Fibroblast of the conjunctiva (primary cell): ENCODE measurements at regions not wholly inside any gene's neighbourhood (a gene's known extent, or its start where the extent isn't known, plus 50 kb on each side); places are given as distances from the start of the nearest gene placed in this dataset.

Experiments
- DNase-seq: peaks from one replicate; pipeline ENCODE4 v3.0.0-alpha.2; 2010; ENCODE audit warnings: low read depth

GRCh38 chr10:78248651-78249464 is 215.2 kb downstream of the RPS24 start:
- peak; percentile 60 for DNase-seq

- no peak for DNase-seq
Measured at GRCh38 chr10:78249690-78250089, 216.0 kb downstream of the RPS24 start.

- no peak for DNase-seq
Measured at GRCh38 chr10:78250313-78251015, 216.8 kb downstream of the RPS24 start.

GRCh38 chr10:78251016-78251385 is 217.3 kb downstream of the RPS24 start:
- DNase-seq: no peak

DNA sequence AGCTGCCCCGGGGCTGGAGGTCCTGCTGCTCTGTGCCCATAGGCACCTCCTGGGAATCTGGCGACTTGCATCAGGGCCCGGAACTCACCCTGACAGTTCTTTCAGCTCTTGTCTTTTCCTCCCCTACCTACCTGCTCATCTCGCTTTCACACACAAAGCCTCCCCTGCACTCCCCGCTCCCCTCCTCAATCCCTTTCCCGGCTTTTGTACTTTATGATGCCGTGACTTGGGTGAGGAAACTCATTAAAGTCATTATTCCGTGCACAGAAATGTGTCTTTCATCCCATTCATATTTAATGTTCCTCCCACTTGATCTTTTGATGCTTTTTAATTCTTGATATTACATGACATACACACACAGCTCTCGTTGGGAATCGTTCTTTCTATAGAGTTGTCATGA is 218.6 kb downstream of the RPS24 start:
- no peak for DNase-seq

DNA sequence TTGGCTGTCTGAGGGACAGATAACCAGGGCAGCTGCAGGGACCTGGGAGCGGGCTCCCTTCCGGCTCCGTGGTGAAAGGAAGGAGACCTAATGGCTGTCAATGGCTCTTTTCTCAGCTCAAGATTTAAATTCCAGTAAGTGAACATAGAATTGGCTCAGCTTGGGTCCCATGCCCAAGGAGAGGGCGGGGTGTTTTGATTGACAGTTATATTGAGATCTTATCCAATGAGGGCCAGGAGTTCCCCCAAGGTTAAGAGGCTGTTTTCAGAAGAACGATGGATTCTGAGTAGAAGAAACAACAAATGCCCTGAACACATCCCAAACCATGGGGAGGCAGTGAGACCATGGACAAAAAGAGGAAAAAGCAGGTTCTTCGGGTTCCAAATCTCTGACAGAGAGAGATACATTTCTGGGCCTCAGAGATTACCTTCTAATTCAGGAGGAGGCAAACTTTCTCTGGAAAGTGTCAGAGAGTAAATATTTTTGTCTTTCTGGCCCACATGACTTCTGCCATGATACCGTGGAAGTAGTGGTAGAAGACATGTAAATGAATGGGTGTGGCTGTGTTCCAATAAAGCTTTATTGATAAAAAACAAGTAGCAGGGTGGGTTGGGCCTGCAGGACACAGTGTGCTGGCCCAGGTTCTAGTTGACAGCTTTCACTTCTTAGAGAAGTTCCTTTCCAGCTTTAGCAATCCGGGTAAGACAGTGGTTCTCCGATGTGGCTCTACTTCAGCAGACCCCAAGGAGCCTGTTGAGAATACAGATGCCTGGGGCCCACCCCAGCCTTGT is 219.6 kb downstream of the RPS24 start:
- no peak for DNase-seq

GRCh38 chr10:78254013-78254412 is 220.3 kb downstream of the RPS24 start:
- DNase-seq: no peak

DNA sequence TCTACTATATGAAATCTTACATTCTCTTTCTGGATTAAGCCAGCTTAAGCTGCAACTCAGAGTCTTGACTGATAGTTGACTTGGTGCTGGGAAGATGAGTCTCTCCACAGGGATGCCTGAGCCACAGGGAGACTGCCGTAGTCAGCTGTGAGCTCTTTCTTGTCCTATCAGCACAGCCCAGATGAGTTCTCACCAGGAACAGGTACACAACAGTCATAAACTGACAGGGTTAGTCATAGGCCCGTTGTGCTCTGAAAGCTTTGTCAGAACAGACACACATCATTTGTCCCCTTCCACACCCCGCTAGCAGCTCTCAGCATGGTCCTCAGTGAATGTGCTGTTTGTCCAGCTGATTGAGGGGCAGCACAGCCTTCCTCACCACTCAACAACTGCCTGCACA is 221.6 kb downstream of the RPS24 start:
- no peak for DNase-seq

DNA sequence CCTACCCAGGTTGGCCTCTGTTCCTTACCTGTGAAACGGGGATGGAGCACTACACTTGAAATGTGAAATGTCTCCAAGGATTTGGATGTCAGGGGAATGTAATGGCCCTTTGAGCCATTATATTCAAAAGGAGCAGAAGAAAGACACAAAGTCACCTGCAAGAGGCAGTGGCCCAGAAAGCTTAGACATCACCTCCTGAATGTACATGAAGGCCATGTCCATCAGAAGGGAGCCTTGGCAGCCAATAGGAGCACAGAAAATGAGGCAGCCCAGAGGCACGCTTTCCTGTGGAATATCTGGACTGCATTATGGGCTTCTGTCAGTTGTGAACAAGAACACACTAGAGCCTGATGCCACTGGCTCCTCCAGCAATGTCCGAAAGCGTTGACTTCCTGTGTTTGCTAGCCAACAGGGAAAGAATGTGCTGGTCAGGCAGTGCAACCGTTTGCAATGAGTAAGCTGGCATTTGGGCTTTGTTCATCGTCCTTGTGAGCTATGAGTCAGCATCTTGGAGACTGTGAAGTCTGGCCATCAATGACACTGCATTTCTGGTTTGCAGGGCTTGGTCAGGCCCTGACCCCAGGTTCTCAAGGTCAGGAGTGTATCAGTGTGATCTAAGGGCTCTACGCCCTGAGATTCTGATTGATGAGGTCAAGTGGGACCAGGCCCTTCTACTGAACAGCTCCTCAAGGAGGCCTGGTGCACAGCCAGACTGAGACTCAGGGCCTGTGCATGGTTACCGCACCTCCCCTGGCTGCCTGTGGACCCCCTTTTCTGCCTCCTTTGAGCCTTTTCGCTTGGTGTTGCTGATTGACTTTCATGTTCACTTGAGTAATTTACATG is 222.4 kb downstream of the RPS24 start:
- peak; percentile 97 for DNase-seq

DNA sequence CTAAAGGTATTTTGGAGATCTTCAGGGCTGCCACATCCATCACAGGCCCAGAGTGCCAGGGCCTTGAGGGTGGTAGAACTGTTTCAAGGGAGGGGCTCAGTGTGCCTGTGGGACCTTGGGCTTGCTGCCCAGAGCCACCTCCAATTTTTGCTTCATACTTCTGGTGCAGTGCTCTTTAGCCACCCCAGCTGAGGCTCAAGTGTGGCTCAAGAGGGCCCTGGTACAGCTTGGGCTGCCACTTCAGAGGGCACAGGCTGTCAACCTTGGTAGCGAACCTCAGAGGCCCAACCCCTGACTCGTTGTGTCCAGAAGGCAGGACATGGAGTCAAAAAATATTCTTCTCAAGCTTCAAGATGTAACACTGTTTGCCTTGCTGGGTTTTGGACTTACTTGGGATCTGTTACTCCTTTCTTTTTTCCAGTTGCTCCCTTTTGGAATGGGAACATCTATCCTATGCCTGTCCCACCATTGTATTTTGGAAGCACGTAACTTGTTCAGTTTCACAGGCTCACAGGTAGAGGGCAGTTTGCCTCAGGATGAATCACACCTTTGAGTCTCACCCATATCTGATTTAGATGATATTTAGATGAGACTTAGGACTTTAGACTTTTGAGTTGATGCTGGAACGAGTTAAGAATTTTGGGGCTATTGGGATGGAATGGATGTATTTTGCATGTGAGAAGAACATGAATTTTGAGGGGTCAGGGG is 224.8 kb downstream of the RPS24 start:
- DNase-seq: no peak

DNA sequence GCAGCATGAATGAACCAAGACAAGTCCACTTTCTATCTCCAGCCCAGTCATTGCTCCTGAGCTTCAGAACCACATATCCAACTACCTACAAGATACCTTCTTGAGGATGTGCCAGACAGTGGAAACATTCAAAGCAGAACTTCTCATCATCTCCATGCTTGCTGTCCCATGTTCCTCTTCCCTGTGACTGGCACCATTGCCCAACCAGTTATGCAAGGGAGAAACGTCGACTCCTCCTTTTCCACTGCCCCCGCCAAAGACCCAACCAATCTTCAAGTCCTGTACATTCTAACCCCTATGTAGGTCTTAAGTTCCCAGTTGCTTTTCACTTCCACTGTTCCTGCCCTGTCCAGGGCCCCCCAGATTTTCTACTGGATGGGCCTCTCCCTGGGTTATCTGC is 225.7 kb downstream of the RPS24 start:
- DNase-seq: no peak

- DNase-seq: no peak
Measured at GRCh38 chr10:78260141-78260540, 226.5 kb downstream of the RPS24 start.

DNA sequence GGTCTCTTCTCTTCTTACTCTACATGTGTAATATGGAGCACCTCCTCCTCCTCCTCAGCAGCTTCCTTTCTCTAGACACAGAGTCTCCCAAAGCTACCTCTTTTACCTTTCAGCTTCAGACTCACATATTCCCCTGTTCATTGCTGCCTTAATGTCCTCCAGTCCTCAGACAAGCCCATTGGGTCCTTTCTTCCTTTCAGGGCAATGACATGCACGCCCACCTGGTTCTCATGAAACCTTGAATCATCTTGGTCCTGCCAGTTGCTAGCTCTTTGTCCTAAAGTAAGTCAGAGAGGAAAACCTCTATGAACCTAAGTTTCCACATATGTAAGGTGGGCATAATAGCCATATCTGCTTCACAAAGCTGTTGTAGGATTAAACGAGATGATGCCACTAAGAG is 227.0 kb downstream of the RPS24 start:
- DNase-seq: no peak

DNA sequence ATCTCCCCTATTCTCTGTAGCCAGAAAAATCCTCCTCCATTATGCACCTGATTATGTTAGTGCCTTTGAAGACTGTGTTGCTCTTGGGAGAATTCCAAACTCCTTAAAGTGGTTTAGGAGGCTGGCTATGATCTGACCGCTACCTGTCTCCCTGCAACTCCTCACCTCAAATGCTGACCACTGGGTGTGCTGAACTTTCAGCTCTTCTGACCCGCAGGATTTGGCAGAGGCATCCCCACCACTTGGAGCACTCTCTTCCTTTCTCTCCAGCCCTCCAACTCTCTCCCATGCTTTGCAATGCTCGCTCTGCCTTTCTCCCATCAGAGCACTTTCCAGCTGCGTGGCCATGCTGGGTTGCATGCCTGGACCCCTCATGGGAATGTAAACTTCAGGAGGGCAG is 227.6 kb downstream of the RPS24 start:
- DNase-seq: no peak

GRCh38 chr10:78262860-78263259 is 229.2 kb downstream of the RPS24 start:
- no peak for DNase-seq

- peak; percentile 24 for DNase-seq
Measured at GRCh38 chr10:78263521-78263988, 229.9 kb downstream of the RPS24 start.

- DNase-seq: no peak
Measured at GRCh38 chr10:78264361-78264760, 230.7 kb downstream of the RPS24 start.

- no peak for DNase-seq
Measured at GRCh38 chr10:78266741-78267469, 233.2 kb downstream of the RPS24 start.

DNA sequence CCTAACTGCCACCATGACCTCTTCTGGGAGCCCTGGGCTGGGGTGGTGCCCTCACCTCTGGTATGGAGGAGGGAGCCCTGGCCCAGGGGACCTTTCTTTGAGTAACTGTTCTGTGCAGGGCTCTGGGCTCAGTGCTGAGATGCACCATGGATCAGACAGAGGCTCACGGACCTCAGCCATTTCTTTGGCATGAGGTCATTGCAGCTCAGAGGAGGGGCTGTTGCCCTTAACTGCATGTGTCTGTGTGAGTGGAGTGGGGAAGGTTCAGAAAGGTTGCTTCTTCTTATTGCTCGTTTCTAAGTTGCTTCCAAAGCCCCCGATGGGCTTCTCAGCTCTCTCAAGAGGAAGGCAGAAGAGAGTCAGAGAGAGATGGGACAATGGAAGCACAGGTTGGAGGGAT is 233.9 kb downstream of the RPS24 start:
- DNase-seq: no peak

DNA sequence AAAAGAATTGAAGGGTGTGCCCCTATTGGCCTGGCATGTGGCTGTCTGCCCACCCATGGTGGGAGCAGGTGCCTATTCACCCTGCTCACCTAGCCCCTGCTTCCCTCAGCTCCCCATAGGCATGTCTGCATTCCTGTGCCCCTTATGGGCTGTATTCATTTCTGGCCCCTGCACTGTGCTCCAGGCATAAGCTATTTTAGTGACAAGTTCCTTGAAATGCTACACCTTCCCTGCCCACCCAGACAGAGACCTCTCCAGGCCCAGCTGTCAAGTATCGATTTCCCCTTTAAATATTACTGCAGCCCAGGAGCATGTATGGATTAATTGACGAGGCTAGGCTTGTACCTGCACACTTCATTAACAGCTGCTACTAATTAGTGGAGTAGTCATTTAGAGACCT is 235.4 kb downstream of the RPS24 start:
- no peak for DNase-seq
